ENCODE measurements at regions not wholly inside any gene's neighbourhood (a gene's known extent, or its start where the extent isn't known, plus 50 kb on each side); places are given as distances from the start of the nearest gene placed in this dataset.
A peak's percentile ranks its signal among the peaks of the same experiment; 100 is the strongest.

DNA sequence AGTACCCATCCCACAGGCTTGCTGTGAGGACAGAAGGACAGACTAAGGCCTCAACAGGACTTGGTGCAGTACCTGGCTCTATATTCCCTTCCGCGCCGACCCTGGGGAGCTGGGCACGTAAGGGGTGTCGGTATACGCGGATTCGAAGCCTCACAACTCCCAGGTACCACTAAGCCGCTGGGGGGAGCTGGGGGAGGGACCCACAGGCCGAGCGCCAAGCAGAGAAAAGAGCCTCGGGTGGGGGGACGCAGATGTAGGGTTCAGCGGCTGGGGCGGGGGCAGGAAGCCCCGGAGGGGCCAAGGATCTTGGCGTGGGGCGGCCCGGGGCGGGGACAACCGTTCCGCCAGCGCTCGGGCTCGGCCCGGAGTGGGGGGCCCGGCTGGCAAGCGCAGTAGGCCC is 126.4 kb upstream of the ZNF746 start:
- TF ChIP-seq, protein P1, sequence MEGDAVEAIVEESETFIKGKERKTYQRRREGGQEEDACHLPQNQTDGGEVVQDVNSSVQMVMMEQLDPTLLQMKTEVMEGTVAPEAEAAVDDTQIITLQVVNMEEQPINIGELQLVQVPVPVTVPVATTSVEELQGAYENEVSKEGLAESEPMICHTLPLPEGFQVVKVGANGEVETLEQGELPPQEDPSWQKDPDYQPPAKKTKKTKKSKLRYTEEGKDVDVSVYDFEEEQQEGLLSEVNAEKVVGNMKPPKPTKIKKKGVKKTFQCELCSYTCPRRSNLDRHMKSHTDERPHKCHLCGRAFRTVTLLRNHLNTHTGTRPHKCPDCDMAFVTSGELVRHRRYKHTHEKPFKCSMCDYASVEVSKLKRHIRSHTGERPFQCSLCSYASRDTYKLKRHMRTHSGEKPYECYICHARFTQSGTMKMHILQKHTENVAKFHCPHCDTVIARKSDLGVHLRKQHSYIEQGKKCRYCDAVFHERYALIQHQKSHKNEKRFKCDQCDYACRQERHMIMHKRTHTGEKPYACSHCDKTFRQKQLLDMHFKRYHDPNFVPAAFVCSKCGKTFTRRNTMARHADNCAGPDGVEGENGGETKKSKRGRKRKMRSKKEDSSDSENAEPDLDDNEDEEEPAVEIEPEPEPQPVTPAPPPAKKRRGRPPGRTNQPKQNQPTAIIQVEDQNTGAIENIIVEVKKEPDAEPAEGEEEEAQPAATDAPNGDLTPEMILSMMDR (IDR thresholded peaks at IDR 0.05): 0 out of 2 replicates have a peak, but pooled peaks have one; percentile 10
- no peak for TF ChIP-seq POLR2AphosphoS5 (IDR thresholded peaks at IDR 0.05; ENCODE audit: low read depth, low read length)
- no peak for TF ChIP-seq NFIC (IDR thresholded peaks at IDR 0.05; ENCODE audit: borderline replicate concordance)
- no peak for TF ChIP-seq GATA2 (CRISPR knock-in tag; IDR thresholded peaks at IDR 0.05)
- TF ChIP-seq ELF1 (IDR thresholded peaks at IDR 0.05): no peak
- TF ChIP-seq SMC3 (IDR thresholded peaks at IDR 0.05; ENCODE audit: low read depth, low read length): no peak
- TF ChIP-seq EZH2phosphoT487 (IDR thresholded peaks at IDR 0.05; ENCODE audit: borderline replicate concordance, low read depth): no peak
- no peak for TF ChIP-seq TEAD4 (IDR thresholded peaks at IDR 0.05; ENCODE audit: borderline replicate concordance, insufficient read depth)
- no peak for TF ChIP-seq GABPA (IDR thresholded peaks at IDR 0.05; ENCODE audit: low read depth)
- TF ChIP-seq, protein P2, sequence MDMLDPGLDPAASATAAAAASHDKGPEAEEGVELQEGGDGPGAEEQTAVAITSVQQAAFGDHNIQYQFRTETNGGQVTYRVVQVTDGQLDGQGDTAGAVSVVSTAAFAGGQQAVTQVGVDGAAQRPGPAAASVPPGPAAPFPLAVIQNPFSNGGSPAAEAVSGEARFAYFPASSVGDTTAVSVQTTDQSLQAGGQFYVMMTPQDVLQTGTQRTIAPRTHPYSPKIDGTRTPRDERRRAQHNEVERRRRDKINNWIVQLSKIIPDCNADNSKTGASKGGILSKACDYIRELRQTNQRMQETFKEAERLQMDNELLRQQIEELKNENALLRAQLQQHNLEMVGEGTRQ (IDR thresholded peaks at IDR 0.05; ENCODE audit: borderline replicate concordance, low read depth, low read length): no peak
- no peak for TF ChIP-seq TAF1 (IDR thresholded peaks at IDR 0.05; ENCODE audit: borderline replicate concordance, low read depth, low read length)
- no peak for TF ChIP-seq FOSL2 (IDR thresholded peaks at IDR 0.05; ENCODE audit: borderline replicate concordance, low read depth)
- TF ChIP-seq, protein P3, sequence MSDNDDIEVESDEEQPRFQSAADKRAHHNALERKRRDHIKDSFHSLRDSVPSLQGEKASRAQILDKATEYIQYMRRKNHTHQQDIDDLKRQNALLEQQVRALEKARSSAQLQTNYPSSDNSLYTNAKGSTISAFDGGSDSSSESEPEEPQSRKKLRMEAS (IDR thresholded peaks at IDR 0.05; ENCODE audit: low read depth): no peak
